Thoracic aorta (tissue), 2 donors: ENCODE measurements at regions not wholly inside any gene's neighbourhood (a gene's known extent, or its start where the extent isn't known, plus 50 kb on each side); places are given as distances from the start of the nearest gene placed in this dataset.

Experiments
- ATAC-seq: fragments of 150-250 bp; one replicate; pipeline ENCODE4 v1.8.0; 2017; ENCODE audit warnings: low read depth; ENCODE audit not compliant: insufficient number of reproducible peaks, low FRiP score
- DNase-seq: peaks from one replicate; pipeline ENCODE4 v3.0.0-alpha.2; 2020; ENCODE audit warnings: low spot score
- H3K27ac ChIP-seq, 2 donors: fragments of 200-600 bp; sonication (generic); 1 replicate in 1 of 2; 2 replicates in 1 of 2; pipeline ENCODE4 v1.5.1; 2016; ENCODE audit warnings: mild to moderate bottlenecking in 2 of 2, moderate library complexity in 2 of 2
- H3K27me3 ChIP-seq: fragments of 200-600 bp; sonication (generic); replicated peaks from 2 replicates; pipeline ENCODE4 v1.6.0; 2016; ENCODE audit warnings: mild to moderate bottlenecking; ENCODE audit not compliant: insufficient read depth
- H3K36me3 ChIP-seq: fragments of 200-600 bp; sonication (generic); one replicate; pipeline ENCODE4 v1.5.1; 2016
- H3K4me1 ChIP-seq, 2 donors: fragments of 200-600 bp; sonication (generic); 1 replicate in 1 of 2; 2 replicates in 1 of 2; pipeline versions ENCODE4 v1.5.1 to v1.6.0; 2016; ENCODE audit warnings: low read depth in 2 of 2, mild to moderate bottlenecking in 1 of 2; ENCODE audit not compliant: control insufficient read depth in 1 of 2
- H3K4me3 ChIP-seq: fragments of 200-600 bp; sonication (generic); 2 replicates; pipeline ENCODE4 v1.5.1; 2016; ENCODE audit warnings: mild to moderate bottlenecking
- H3K9me3 ChIP-seq: fragments of 200-600 bp; sonication (generic); 2 replicates; pipeline ENCODE4 v1.5.1; 2016
- CTCF ChIP-seq: fragments of 200-600 bp; sonication (generic); IDR thresholded peaks from one replicate; pipeline ENCODE4 v1.5.1; 2019; ENCODE audit warnings: antibody characterized with exemption

GRCh38 chr7:81167934-81168333 lies 249.1 kb upstream of the SEMA3C start:
- TF ChIP-seq CTCF: no peak
- ATAC-seq (no peak), DNase-seq (no peak)
- no peaks in the 10 kb centered on the region for H3K9me3 ChIP-seq
- H3K36me3 ChIP-seq: no peaks in the 10 kb centered on the region
- no peaks in the 10 kb centered on the region for H3K27me3 ChIP-seq
- no peaks in the 10 kb centered on the region for H3K4me1 ChIP-seq
- no peak overlapping the region for H3K4me3 ChIP-seq
- no peak overlapping the region for H3K27ac ChIP-seq

- Histone ChIP-seq H3K4me1 (no peaks in the 10 kb centered on the region), H3K27me3 (no peaks in the 10 kb centered on the region), H3K9me3 (no peaks in the 10 kb centered on the region), H3K36me3 (no peaks in the 10 kb centered on the region), H3K4me3 (no peak overlapping the region), H3K27ac (no peak overlapping the region)
- DNase-seq (no peak), ATAC-seq (no peak)
- TF ChIP-seq CTCF: no peak
These were observed 246.2 kb upstream of the SEMA3C start for GRCh38 chr7:81165070-81165469.

GRCh38 chr7:81162771-81163525 lies 244.1 kb upstream of the SEMA3C start:
- H3K36me3 ChIP-seq: no peaks in the 10 kb centered on the region
- no peak for TF ChIP-seq CTCF
- DNase-seq (no peak), ATAC-seq (no peak)
- H3K27me3 ChIP-seq: no peaks in the 10 kb centered on the region
- no peaks in the 10 kb centered on the region for H3K9me3 ChIP-seq
- H3K4me1 ChIP-seq: no peaks in the 10 kb centered on the region
- H3K4me3 ChIP-seq: no peak overlapping the region
- no peak overlapping the region for H3K27ac ChIP-seq

- Histone ChIP-seq H3K36me3 (no peaks in the 10 kb centered on the region), H3K27me3 (no peaks in the 10 kb centered on the region), H3K4me3 (no peak overlapping the region), H3K27ac (no peak overlapping the region), H3K9me3 (no peaks in the 10 kb centered on the region), H3K4me1 (no peaks in the 10 kb centered on the region)
- ATAC-seq (no peak), DNase-seq (no peak)
- no peak for TF ChIP-seq CTCF
These were observed 243.4 kb upstream of the SEMA3C start for GRCh38 chr7:81162234-81162633.

GRCh38 chr7:81161451-81162075 lies 242.7 kb upstream of the SEMA3C start:
- ATAC-seq (no peak), DNase-seq (no peak)
- H3K27me3 ChIP-seq: no peaks in the 10 kb centered on the region
- no peaks in the 10 kb centered on the region for H3K36me3 ChIP-seq
- H3K4me3 ChIP-seq: no peak overlapping the region
- no peaks in the 10 kb centered on the region for H3K4me1 ChIP-seq
- no peak for TF ChIP-seq CTCF
- H3K9me3 ChIP-seq: no peaks in the 10 kb centered on the region
- H3K27ac ChIP-seq: no peak overlapping the region
